ENCODE measurements at regions not wholly inside any gene's neighbourhood (a gene's known extent, or its start where the extent isn't known, plus 50 kb on each side); places are given as distances from the start of the nearest gene placed in this dataset.
"Not testable (repeated sequence)": the region's sequence is repeated elsewhere in the genome, so short reads cannot be mapped to it uniquely, and the experiment has no call there.

- DNase-seq: no peak
These were observed 523.4 kb downstream of the TENT5A start for GRCh38 chr6:81228912-81229555.

GRCh38 chr6:81226957-81227356 is 525.5 kb downstream of the TENT5A start:
- no peak for DNase-seq

- no peak for DNase-seq
These were observed 535.8 kb downstream of the TENT5A start for GRCh38 chr6:81216668-81217067.

- peak; percentile 63 for DNase-seq
These were observed 537.4 kb downstream of the TENT5A start for GRCh38 chr6:81215092-81215432.

GRCh38 chr6:81214414-81215091 is 537.9 kb downstream of the TENT5A start:
- no peak for DNase-seq

GRCh38 chr6:81204731-81205130 is 547.8 kb downstream of the TENT5A start:
- no peak for DNase-seq

GRCh38 chr6:81194374-81194773 is 558.1 kb downstream of the TENT5A start:
- DNase-seq: no peak

- no peak for DNase-seq
These were observed 580.3 kb downstream of the TENT5A start for GRCh38 chr6:81172056-81172740.

GRCh38 chr6:81169166-81169565 is 583.3 kb downstream of the TENT5A start:
- no peak for DNase-seq

GRCh38 chr6:81166770-81167169 is 585.7 kb downstream of the TENT5A start:
- DNase-seq: no peak

- DNase-seq: no peak
These were observed 593.5 kb downstream of the TENT5A start for GRCh38 chr6:81158956-81159355.

- DNase-seq: no peak
These were observed 603.7 kb downstream of the TENT5A start for GRCh38 chr6:81148751-81149150.

- no peak for DNase-seq
These were observed 607.0 kb downstream of the TENT5A start for GRCh38 chr6:81145506-81145905.

- no peak for DNase-seq
These were observed 608.1 kb downstream of the TENT5A start for GRCh38 chr6:81144346-81144745.

GRCh38 chr6:81138236-81138635 is 614.2 kb downstream of the TENT5A start:
- peak; percentile 66 for DNase-seq

- no peak for DNase-seq
These were observed 621.5 kb downstream of the TENT5A start for GRCh38 chr6:81130969-81131368.

- DNase-seq: no peak
These were observed 622.4 kb downstream of the TENT5A start for GRCh38 chr6:81130061-81130460.

- DNase-seq: no peak
These were observed 623.8 kb downstream of the TENT5A start for GRCh38 chr6:81128671-81129070.

GRCh38 chr6:81126150-81126549 is 626.3 kb downstream of the TENT5A start:
- no peak for DNase-seq

GRCh38 chr6:81120280-81120679 is 632.2 kb downstream of the TENT5A start:
- no peak for DNase-seq

- no peak for DNase-seq
These were observed 646.5 kb downstream of the TENT5A start for GRCh38 chr6:81105998-81106397.

GRCh38 chr6:81098109-81098814 is 654.2 kb downstream of the TENT5A start:
- DNase-seq: no peak

- not testable (repeated sequence) for DNase-seq
These were observed 656.0 kb downstream of the TENT5A start for GRCh38 chr6:81096464-81096863.

- no peak for DNase-seq
These were observed 659.4 kb downstream of the TENT5A start for GRCh38 chr6:81093051-81093450.

Data from NCI-H2029 (cell line).